NCI-H2107 treated with DMSO at 0.1 percent for 48 hours (cell line): ENCODE measurements at regions not wholly inside any gene's neighbourhood (a gene's known extent, or its start where the extent isn't known, plus 50 kb on each side); places are given as distances from the start of the nearest gene placed in this dataset.
"Not testable (repeated sequence)": the region's sequence is repeated elsewhere in the genome, so short reads cannot be mapped to it uniquely, and the experiment has no call there.

Source experiments
- DNase-seq: peaks from one replicate; lab custom pipeline; 2025; ENCODE audit not compliant: unreplicated experiment; lab: John Stamatoyannopoulos, UW

- no peak for DNase-seq
Measured at GRCh38 chr1:38787041-38787440, 72.5 kb downstream of the RRAGC start.

- DNase-seq = no peak
Measured at GRCh38 chr1:38786040-38786436, 73.5 kb downstream of the RRAGC start.

GRCh38 chr1:38785285-38786039 lies 74.1 kb downstream of the RRAGC start:
- DNase-seq = no peak

- no peak for DNase-seq
Measured at GRCh38 chr1:38784452-38785284, 74.9 kb downstream of the RRAGC start.

- no peak for DNase-seq
Measured at GRCh38 chr1:38783640-38784229, 75.8 kb downstream of the RRAGC start.

GRCh38 chr1:38781872-38782617 lies 77.5 kb downstream of the RRAGC start:
- no peak for DNase-seq

- DNase-seq = no peak
Measured at GRCh38 chr1:38780133-38780532, 79.4 kb downstream of the RRAGC start.

GRCh38 chr1:38779491-38779890 lies 80.1 kb downstream of the RRAGC start:
- DNase-seq = no peak

GRCh38 chr1:38778521-38778920 lies 81.1 kb downstream of the RRAGC start:
- DNase-seq = no peak

- no peak for DNase-seq
Measured at GRCh38 chr1:38778051-38778450, 81.5 kb downstream of the RRAGC start.

GRCh38 chr1:38777464-38777957 lies 82.1 kb downstream of the RRAGC start:
- DNase-seq = no peak

- no peak for DNase-seq
Measured at GRCh38 chr1:38776466-38777065, 83.0 kb downstream of the RRAGC start.

- DNase-seq = no peak
Measured at GRCh38 chr1:38775175-38775845, 84.3 kb downstream of the RRAGC start.

- no peak for DNase-seq
Measured at GRCh38 chr1:38773483-38773882, 86.1 kb downstream of the RRAGC start.

GRCh38 chr1:38772953-38773352 lies 86.6 kb downstream of the RRAGC start:
- DNase-seq = no peak

- no peak for DNase-seq
Measured at GRCh38 chr1:38772026-38772425, 87.5 kb downstream of the RRAGC start.

GRCh38 chr1:38770516-38771173 lies 88.9 kb downstream of the RRAGC start:
- DNase-seq = not testable (repeated sequence)

- no peak for DNase-seq
Measured at GRCh38 chr1:38766125-38766524, 93.4 kb downstream of the RRAGC start.

- DNase-seq = no peak
Measured at GRCh38 chr1:38763121-38763520, 96.5 kb downstream of the RRAGC start.

- no peak for DNase-seq
Measured at GRCh38 chr1:38760562-38760961, 99.0 kb downstream of the RRAGC start.
